SK-N-SH (cell line): ENCODE measurements at regions not wholly inside any gene's neighbourhood (a gene's known extent, or its start where the extent isn't known, plus 50 kb on each side); places are given as distances from the start of the nearest gene placed in this dataset.

Experiments
- CTCF ChIA-PET: fragments of 300-600, 350-600 bp; formaldehyde crosslinking; extraction: SDS; loops from one replicate; lab custom pipeline; 2021; lab: Yijun Ruan, JAX
- POLR2A ChIA-PET: fragments of 350-600 bp; sonication (Branson Sonifier 250); formaldehyde crosslinking; extraction: SDS; loops from one replicate; lab custom pipeline; 2020; ENCODE audit warnings: antibody characterized with exemption, inconsistent platforms; lab: Yijun Ruan, JAX
- DNase-seq: peaks from one replicate; pipeline ENCODE4 v3.0.0; 2012
- H2AFZ ChIP-seq: fragments of 200-600 bp; sonication (generic); 2 replicates; pipeline ENCODE4 v1.8.1; 2016; ENCODE audit warnings: antibody characterized with exemption, mild to moderate bottlenecking, low read depth
- H3F3A ChIP-seq: fragments of 200-600 bp; sonication (generic); replicated peaks from 2 replicates; pipeline ENCODE3; 2016; ENCODE audit warnings: antibody characterized with exemption, mild to moderate bottlenecking; ENCODE audit not compliant: insufficient read depth
- H3K27ac ChIP-seq, 2 experiments: fragments of 200-500 bp in 1 of 2; fragments of 200-600 bp in 1 of 2; sonication (Bioruptor generic) in 1 of 2; sonication (generic), shearing (Covaris generic) in 1 of 2; 2 replicates each; pipeline versions ENCODE4 v1.5.1 to v1.6.1; 2014 to 2016; ENCODE audit warnings: low read depth in 2 of 2, inconsistent platforms in 1 of 2, low read length in 1 of 2, mild to moderate bottlenecking in 1 of 2, mixed read lengths in 1 of 2
- H3K27me3 ChIP-seq: fragments of 200-600 bp; sonication (generic), shearing (Covaris generic); 2 replicates; pipeline ENCODE4 v1.6.1; 2016; ENCODE audit warnings: mixed run types; ENCODE audit not compliant: insufficient read depth
- H3K36me3 ChIP-seq, 2 experiments: fragments of 200-500 bp in 1 of 2; fragments of 200-600 bp in 1 of 2; sonication (Bioruptor generic) in 1 of 2; sonication (generic) in 1 of 2; replicated peaks in 1 of 2; 2 replicates each; pipeline versions ENCODE3 to v1.5.1; 2014 to 2016; ENCODE audit warnings: low read length in 1 of 2, mild to moderate bottlenecking in 1 of 2; ENCODE audit not compliant: insufficient read depth in 2 of 2, control insufficient read depth in 1 of 2
- H3K4me1 ChIP-seq, 2 experiments: fragments of 200-500 bp in 1 of 2; fragments of 200-600 bp in 1 of 2; sonication (Bioruptor generic) in 1 of 2; sonication (generic), shearing (Covaris generic) in 1 of 2; 2 replicates each; pipeline versions ENCODE4 v1.5.1 to v1.6.1; 2014 to 2016; ENCODE audit warnings: low read depth in 1 of 2, low read length in 1 of 2, mixed run types in 1 of 2; ENCODE audit not compliant: insufficient read depth in 2 of 2, control insufficient read depth in 1 of 2
- H3K4me2 ChIP-seq: fragments of 200-600 bp; sonication (generic), shearing (Covaris generic); 2 replicates; pipeline ENCODE4 v1.6.1; 2017; ENCODE audit warnings: mixed run types
- H3K4me3 ChIP-seq, 2 experiments: fragments of 200-500 bp in 1 of 2; fragments of 200-600 bp in 1 of 2; sonication (Bioruptor generic) in 1 of 2; sonication (generic), shearing (Covaris generic) in 1 of 2; 2 replicates each; pipeline versions ENCODE4 v1.5.1 to v1.8.1; 2014 to 2016; ENCODE audit warnings: low read depth in 2 of 2, inconsistent platforms in 1 of 2, low read length in 1 of 2, mild to moderate bottlenecking in 1 of 2, mixed read lengths in 1 of 2, moderate library complexity in 1 of 2
- H3K79me2 ChIP-seq: fragments of 200-600 bp; sonication (generic); 2 replicates; pipeline ENCODE4 v1.8.1; 2017; ENCODE audit warnings: mild to moderate bottlenecking; ENCODE audit not compliant: insufficient read depth
- H3K9ac ChIP-seq: fragments of 200-600 bp; sonication (generic); 2 replicates; pipeline ENCODE4 v1.6.1; 2017; ENCODE audit warnings: mixed run types
- H3K9me2 ChIP-seq: fragments of 200-600 bp; sonication (generic); 2 replicates; pipeline ENCODE4 v1.6.1; 2017; ENCODE audit warnings: mixed run types
- H3K9me3 ChIP-seq: fragments of 200-600 bp; sonication (generic); 2 replicates; pipeline ENCODE4 v1.6.1; 2017; ENCODE audit warnings: mixed run types, mild to moderate bottlenecking, moderate library complexity
- H4K20me1 ChIP-seq: fragments of 200-600 bp; sonication (generic); 2 replicates; pipeline ENCODE4 v1.6.1; 2017; ENCODE audit warnings: mild to moderate bottlenecking, mixed run types; ENCODE audit not compliant: insufficient read depth
- CHD2 ChIP-seq: fragments of 150-350 bp; IDR thresholded peaks from 2 replicates; pipeline ENCODE4 v1.6.1; 2018; ENCODE audit warnings: low read length; ENCODE audit not compliant: partially characterized antibody
- EP300 ChIP-seq, 2 experiments: IDR thresholded peaks; 2 replicates each; pipeline versions ENCODE4 v1.4.0 to v1.6.1; 2012; ENCODE audit warnings: borderline replicate concordance in 1 of 2, low read depth in 1 of 2, low read length in 1 of 2
- IRF3 ChIP-seq: fragments of 150-350 bp; IDR thresholded peaks from 2 replicates; pipeline ENCODE4 v1.6.1; 2016; ENCODE audit warnings: mild to moderate bottlenecking, low read depth, low read length
- MEF2A ChIP-seq: IDR thresholded peaks from 2 replicates; pipeline ENCODE4 v1.4.0; 2012; ENCODE audit warnings: low read depth, borderline replicate concordance
- MXI1 ChIP-seq: IDR thresholded peaks from 2 replicates; pipeline ENCODE4 v1.6.1; 2012; ENCODE audit warnings: mild to moderate bottlenecking, low read depth, low read length, improper control_type of control experiment
- NFIC ChIP-seq: IDR thresholded peaks from 2 replicates; pipeline ENCODE4 v1.4.0; 2012; ENCODE audit warnings: borderline replicate concordance
- PBX3 ChIP-seq: IDR thresholded peaks from 2 replicates; pipeline ENCODE4; 2012
- REST ChIP-seq: IDR thresholded peaks from 2 replicates; pipeline ENCODE4 v1.6.1; 2012; ENCODE audit warnings: mild to moderate bottlenecking, low read depth, low read length, moderate library complexity
- SMC3 ChIP-seq: IDR thresholded peaks from 2 replicates; pipeline ENCODE4 v1.6.1; 2012; ENCODE audit warnings: low read depth, low read length, improper control_type of control experiment
- YY1 ChIP-seq: IDR thresholded peaks from 2 replicates; pipeline ENCODE4 v1.4.0; 2012; ENCODE audit warnings: low read depth, mild to moderate bottlenecking
- WGBS: methylation state at CpG from one replicate; pipeline ENCODE4 v1.1.6; 2017; ENCODE audit warnings: low lambda C conversion rate; 5-methylcytosine and 5-hydroxymethylcytosine counted together

GRCh38 chr1:198811449-198811848 lies 172.6 kb downstream of the PTPRC start:
- Histone ChIP-seq H3K9me3 (0 out of 2 replicates have a peak, but pooled peaks cover 6% of the 10 kb centered on the region), H3K36me3 (no peaks in the 10 kb centered on the region), H4K20me1 (no peaks in the 10 kb centered on the region), H2AFZ (no peak overlapping the region), H3K27me3 (no peaks in the 10 kb centered on the region), H3K4me1 (no peaks in the 10 kb centered on the region), H3K9me2 (no peaks in the 10 kb centered on the region), H3F3A (no peaks in the 10 kb centered on the region), H3K9ac (no peak overlapping the region), H3K27ac (no peak overlapping the region)
- WGBS, result 60% methylated on average over 3 of the region's 3 CpGs
- no peak for DNase-seq
- no peak for TF ChIP-seq CHD2
- no peak for TF ChIP-seq MXI1
- no peak for TF ChIP-seq EP300 (IDR thresholded peaks at IDR 0.05; ENCODE audit: borderline replicate concordance in 1 of 2, low read depth in 1 of 2, low read length in 1 of 2)
- no peak for TF ChIP-seq SMC3
- TF ChIP-seq MEF2A, result no peak
- TF ChIP-seq NFIC, result no peak
- TF ChIP-seq IRF3, result no peak
- no peak for TF ChIP-seq YY1
- TF ChIP-seq PBX3, result no peak
- TF ChIP-seq, all 33 proteins: peak for 0
- no peak overlapping the region for H3K4me2 ChIP-seq
- H3K4me3 ChIP-seq, result no peak overlapping the region
- ChIA-PET CTCF (no interaction called here), POLR2A (no interaction called here)
- no peaks in the 10 kb centered on the region for H3K79me2 ChIP-seq

GRCh38 chr1:198823626-198824025 lies 184.8 kb downstream of the PTPRC start:
- Histone ChIP-seq H3K4me1 (no peaks in the 10 kb centered on the region), H3K27ac (no peak overlapping the region), H3K4me2 (no peak overlapping the region), H3K9ac (no peak overlapping the region), H3K79me2 (no peaks in the 10 kb centered on the region), H3K9me2 (no peaks in the 10 kb centered on the region), H3F3A (no peaks in the 10 kb centered on the region), H3K36me3 (no peaks in the 10 kb centered on the region), H3K9me3 (no peaks in the 10 kb centered on the region), H2AFZ (no peak overlapping the region), H3K4me3 (no peak overlapping the region), H4K20me1 (no peaks in the 10 kb centered on the region), H3K27me3 (no peaks in the 10 kb centered on the region)
- 34% methylated on average over 1 of the region's 1 CpG for WGBS
- TF ChIP-seq PBX3 (peak; percentile 19; the same call in 1 of the 2 replicates), REST (no peak)
- DNase-seq, result no peak
- CTCF ChIA-PET, result no interaction called here
- POLR2A ChIA-PET, result no interaction called here
